ENCODE measurements at regions not wholly inside any gene's neighbourhood (a gene's known extent, or its start where the extent isn't known, plus 50 kb on each side); places are given as distances from the start of the nearest gene placed in this dataset.

DNA sequence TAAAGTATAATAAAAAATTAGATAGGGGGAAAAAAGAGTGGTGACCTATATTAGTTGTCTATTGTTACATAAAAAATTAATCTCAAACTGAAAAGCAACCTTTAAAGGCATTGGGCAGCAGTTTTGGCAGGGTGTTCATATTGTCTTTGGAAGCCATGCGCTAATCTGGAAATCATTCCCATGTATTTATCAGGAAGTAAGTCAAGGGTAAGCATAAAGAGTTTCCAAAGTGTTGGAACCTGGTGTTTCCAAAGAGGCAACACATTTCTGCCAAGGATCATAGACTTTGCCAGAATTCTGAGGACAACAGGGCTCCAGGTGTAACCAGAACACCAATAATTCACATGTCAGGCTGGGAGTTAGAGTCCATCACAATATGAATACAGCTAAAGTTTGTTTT is 55.7 kb upstream of the EGFR start:
- DNase-seq, result no peak

DNA sequence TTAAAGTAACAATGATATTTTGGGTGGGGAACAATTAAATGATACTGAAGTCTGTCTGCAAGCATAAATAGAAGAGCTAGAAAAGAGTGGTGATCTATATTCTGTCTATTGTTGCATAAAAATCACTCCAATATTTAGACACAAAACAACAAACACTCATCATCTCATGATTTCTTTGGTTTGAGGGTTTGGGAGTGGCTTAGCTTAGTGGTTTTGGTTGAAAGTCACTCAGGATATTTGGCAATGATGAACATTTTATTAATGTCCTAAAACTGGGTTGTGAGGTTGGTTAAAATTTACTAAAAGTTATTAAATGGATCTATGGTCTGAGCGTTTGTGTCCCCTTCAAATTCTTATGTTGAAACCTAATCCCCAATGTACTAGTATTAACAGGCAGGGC is 54.7 kb upstream of the EGFR start:
- DNase-seq, result no peak

DNA sequence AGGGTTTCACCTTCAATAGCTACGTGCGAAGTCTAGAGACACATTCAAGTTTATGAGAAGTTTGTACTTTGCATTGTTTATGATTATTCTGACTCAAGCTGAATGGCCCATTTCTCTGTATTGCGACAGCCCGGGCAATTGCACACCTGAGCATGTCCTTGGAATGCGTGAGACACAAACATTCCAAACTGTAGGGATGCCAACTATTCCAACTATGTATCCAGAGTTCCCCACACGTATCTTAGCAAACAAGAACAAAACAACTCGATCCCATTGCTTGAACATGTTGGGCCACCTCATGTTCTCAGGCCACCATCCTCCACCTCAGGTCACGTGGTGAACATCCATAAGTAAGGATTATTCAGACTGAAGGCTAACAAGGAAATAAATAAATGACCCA is 51.4 kb upstream of the EGFR start:
- no peak for DNase-seq

DNA sequence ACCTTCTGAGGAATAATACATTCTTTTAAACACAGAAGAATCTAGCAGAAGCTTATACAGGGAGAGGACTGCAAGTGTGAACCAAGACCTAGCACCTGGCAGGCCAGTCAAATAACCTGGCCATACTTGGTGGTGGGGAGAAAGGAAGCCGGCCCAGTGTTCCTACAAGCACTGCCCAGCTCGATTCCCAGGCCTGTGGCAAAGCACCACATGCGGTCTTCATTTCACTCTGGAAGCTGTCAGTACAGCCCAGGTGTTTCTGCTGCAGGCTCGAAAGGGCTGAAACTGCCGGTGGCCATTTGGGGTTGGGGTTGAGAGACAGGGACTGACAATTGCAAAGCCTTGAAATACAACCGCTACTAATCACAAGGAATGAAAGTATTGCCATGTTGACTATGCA is 50.8 kb upstream of the EGFR start:
- DNase-seq, result no peak

All from SHP77 (cell line).